ENCODE measurements at regions not wholly inside any gene's neighbourhood (a gene's known extent, or its start where the extent isn't known, plus 50 kb on each side); places are given as distances from the start of the nearest gene placed in this dataset.

DNA sequence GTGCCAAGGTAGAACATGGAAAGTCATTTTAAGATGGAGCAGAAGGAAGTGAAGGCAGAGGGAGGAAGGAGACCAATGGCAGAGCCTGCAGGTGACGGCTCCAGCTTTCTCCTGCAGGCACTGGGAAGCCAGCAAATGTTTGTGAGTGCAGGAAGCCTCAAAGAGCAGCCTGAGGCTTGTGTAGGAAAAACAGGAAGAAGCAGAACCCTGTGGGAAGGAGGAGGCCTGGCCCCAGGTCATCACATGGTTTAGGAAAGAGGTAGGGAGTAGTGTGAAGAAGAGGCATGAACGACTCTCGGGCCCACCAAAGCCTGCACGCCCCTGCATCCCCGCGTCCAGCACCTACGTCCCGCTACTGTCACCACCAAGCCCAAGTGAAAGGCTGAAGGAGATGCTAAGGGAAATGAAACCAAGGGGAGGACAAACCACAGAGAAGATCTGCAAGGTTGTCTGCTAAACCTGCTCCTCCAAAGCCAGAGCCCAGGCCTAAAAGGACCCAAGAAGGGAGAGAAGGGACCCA, 151.5 kb downstream of the CHST1 start:
- 68 to 81% methylated on average over 7 to 8 of the region's 8 CpGs for WGBS, 2 donors (ENCODE audit: low coverage in 1 of 2)

DNA sequence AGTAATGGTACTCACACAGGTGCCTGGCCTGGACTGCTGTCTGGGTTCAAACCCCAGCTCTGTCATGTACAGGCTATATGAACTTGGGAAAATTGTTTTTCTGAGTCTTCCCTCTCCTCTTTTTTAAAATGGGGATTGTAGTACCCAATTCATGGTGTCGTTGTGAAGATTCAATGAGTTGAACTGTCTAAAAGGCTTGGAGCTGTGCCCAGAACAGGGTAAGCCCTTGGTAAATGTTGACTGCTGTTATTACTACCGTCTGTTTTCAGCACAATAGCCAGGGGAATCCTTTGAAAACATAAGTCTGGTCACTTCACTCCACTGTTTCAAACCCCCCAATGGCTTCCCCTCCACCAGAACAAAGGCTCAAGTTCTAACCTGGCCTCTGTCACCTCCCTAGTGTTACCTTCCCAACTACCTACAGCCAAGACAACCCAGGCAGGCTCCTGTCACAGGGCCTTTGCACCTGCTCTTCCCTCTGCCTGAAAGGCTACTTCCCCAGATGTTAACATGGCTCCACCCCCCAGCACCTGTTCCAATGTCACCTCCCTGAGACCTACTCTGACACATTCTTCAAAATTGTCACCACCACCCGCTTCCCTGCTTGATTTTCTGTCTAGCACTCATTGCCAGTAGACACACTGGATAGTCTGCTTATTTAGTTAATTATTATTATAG, 152.8 kb downstream of the CHST1 start:
- TF ChIP-seq, protein P1, sequence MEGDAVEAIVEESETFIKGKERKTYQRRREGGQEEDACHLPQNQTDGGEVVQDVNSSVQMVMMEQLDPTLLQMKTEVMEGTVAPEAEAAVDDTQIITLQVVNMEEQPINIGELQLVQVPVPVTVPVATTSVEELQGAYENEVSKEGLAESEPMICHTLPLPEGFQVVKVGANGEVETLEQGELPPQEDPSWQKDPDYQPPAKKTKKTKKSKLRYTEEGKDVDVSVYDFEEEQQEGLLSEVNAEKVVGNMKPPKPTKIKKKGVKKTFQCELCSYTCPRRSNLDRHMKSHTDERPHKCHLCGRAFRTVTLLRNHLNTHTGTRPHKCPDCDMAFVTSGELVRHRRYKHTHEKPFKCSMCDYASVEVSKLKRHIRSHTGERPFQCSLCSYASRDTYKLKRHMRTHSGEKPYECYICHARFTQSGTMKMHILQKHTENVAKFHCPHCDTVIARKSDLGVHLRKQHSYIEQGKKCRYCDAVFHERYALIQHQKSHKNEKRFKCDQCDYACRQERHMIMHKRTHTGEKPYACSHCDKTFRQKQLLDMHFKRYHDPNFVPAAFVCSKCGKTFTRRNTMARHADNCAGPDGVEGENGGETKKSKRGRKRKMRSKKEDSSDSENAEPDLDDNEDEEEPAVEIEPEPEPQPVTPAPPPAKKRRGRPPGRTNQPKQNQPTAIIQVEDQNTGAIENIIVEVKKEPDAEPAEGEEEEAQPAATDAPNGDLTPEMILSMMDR (IDR thresholded peaks at IDR 0.05), result no peak
- TF ChIP-seq EP300 (IDR thresholded peaks at IDR 0.05; ENCODE audit: low read depth) (no peak), POLR2AphosphoS5 (IDR thresholded peaks at IDR 0.05) (no peak), POLR2A (IDR thresholded peaks at IDR 0.05) (no peak)
- Histone ChIP-seq H3K9me3 (no peaks in the 10 kb centered on the region), H3K4me3 (no peak overlapping the region), H3K4me1 (no peaks in the 10 kb centered on the region), H3K27me3 (no peaks in the 10 kb centered on the region), H3K36me3 (no peaks in the 10 kb centered on the region), H3K27ac (no peak overlapping the region)
- no peak for DNase-seq
- 49 to 64% methylated on average over 3 of the region's 3 CpGs for WGBS, 2 donors (ENCODE audit: low coverage in 1 of 2)
- in situ Hi-C loops (cut with MboI; ENCODE audit: low pct_ligation_motif_present in 1 of 4, low pct_unique_long_range_greater_than_20kb in 1 of 4, low sequenced_read_pairs in 3 of 4), result no loop called here
- intact Hi-C loops (cut with DNase I; ENCODE audit: low total_unique reads), result no loop called here

More for the DNA sequence above, 151.5 kb downstream of the CHST1 start:
- H3K9me3 ChIP-seq, result no peaks in the 10 kb centered on the region
- H3K4me1 ChIP-seq, result no peaks in the 10 kb centered on the region
- no peak overlapping the region for H3K4me3 ChIP-seq
- H3K27me3 ChIP-seq, result no peaks in the 10 kb centered on the region
- in situ Hi-C loops (cut with MboI; ENCODE audit: low pct_ligation_motif_present in 1 of 4, low pct_unique_long_range_greater_than_20kb in 1 of 4, low sequenced_read_pairs in 3 of 4) (no loop called here), intact Hi-C loops (cut with DNase I; ENCODE audit: low total_unique reads) (no loop called here)
- no peak overlapping the region for H3K27ac ChIP-seq
- no peaks in the 10 kb centered on the region for H3K36me3 ChIP-seq
- DNase-seq, result no peak
- TF ChIP-seq POLR2A (IDR thresholded peaks at IDR 0.05), result no peak
- no peak for TF ChIP-seq EP300 (IDR thresholded peaks at IDR 0.05; ENCODE audit: low read depth)
- TF ChIP-seq, protein P1 (IDR thresholded peaks at IDR 0.05), result no peak
- TF ChIP-seq POLR2AphosphoS5 (IDR thresholded peaks at IDR 0.05), result no peak

DNA sequence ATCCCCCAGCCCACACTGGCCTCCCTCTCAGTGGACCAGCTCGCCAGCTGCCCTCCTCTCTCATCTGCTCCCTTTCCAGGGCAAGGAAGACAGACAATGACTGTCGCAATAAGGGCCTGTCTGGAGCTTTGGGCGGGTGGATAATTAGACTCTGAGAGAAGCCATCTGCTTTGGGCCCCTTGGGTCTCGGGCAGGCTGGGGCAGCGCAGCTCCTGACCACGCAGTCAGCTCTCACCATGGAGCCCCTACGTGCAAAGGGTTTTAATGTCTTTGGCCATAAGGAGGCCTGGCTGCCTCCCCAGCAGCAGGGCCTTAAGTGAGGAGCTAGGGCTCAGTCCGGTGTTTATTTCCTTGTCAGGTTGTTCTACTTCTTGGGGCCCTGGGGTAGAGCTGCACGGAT, 153.9 kb downstream of the CHST1 start:
- no peak for DNase-seq

DNA sequence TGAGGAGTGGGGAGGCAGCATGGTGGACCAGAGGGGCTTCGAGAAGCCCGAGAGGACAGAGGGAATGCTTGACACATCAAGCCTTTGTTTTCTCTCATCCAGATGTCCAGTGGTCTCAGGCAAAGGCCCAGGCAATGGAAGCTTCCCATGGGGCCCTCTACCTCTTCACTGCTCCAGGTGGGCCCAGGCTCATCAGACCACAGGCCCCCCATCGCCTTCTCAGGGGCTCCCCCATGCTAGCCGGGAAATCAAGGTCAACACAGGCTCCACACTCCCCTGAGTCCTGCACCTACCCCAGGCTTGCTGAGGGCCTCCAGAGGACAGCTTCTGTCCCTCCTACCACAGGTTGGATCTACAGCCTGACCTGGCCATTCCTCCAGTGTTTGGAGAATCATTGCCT, 157.5 kb downstream of the CHST1 start:
- intact Hi-C loops (cut with DNase I; ENCODE audit: low total_unique reads) (no loop called here), in situ Hi-C loops (cut with MboI; ENCODE audit: low pct_ligation_motif_present in 1 of 4, low pct_unique_long_range_greater_than_20kb in 1 of 4, low sequenced_read_pairs in 3 of 4) (no loop called here)
- TF ChIP-seq POLR2A (IDR thresholded peaks at IDR 0.05), result no peak
- TF ChIP-seq, protein P1 (IDR thresholded peaks at IDR 0.05), result no peak
- TF ChIP-seq EP300 (IDR thresholded peaks at IDR 0.05; ENCODE audit: low read depth), result no peak
- TF ChIP-seq POLR2AphosphoS5 (IDR thresholded peaks at IDR 0.05), result no peak
- no peaks in the 10 kb centered on the region for H3K9me3 ChIP-seq
- H3K27ac ChIP-seq, result no peak overlapping the region
- DNase-seq, result no peak
- no peak overlapping the region for H3K4me3 ChIP-seq
- WGBS, 2 donors (ENCODE audit: low coverage in 1 of 2), result 80 to 91% methylated on average over 2 to 4 of the region's 4 CpGs
- no peaks in the 10 kb centered on the region for H3K4me1 ChIP-seq
- no peaks in the 10 kb centered on the region for H3K36me3 ChIP-seq
- no peaks in the 10 kb centered on the region for H3K27me3 ChIP-seq

More for the DNA sequence above, 153.9 kb downstream of the CHST1 start:
- WGBS, 2 donors (ENCODE audit: low coverage in 1 of 2), result 74% methylated on average over 8 of the region's 9 CpGs; no CpG with 5 or more reads in 1 of the 2 donors
- Histone ChIP-seq H3K9me3 (no peaks in the 10 kb centered on the region), H3K4me3 (no peak overlapping the region), H3K27me3 (no peaks in the 10 kb centered on the region), H3K27ac (no peak overlapping the region), H3K4me1 (no peaks in the 10 kb centered on the region), H3K36me3 (no peaks in the 10 kb centered on the region)
- TF ChIP-seq POLR2AphosphoS5 (IDR thresholded peaks at IDR 0.05) (no peak), POLR2A (IDR thresholded peaks at IDR 0.05) (no peak)
- TF ChIP-seq, protein P1 (IDR thresholded peaks at IDR 0.05), result no peak
- in situ Hi-C loops (cut with MboI; ENCODE audit: low pct_ligation_motif_present in 1 of 4, low pct_unique_long_range_greater_than_20kb in 1 of 4, low sequenced_read_pairs in 3 of 4) (no loop called here), intact Hi-C loops (cut with DNase I; ENCODE audit: low total_unique reads) (no loop called here)
